ENCODE measurements at regions not wholly inside any gene's neighbourhood (a gene's known extent, or its start where the extent isn't known, plus 50 kb on each side); places are given as distances from the start of the nearest gene placed in this dataset.
A peak's percentile ranks its signal among the peaks of the same experiment; 100 is the strongest.

GRCh38 chr12:4828176-4828575, 81.5 kb upstream of the KCNA1 start:
- peak overlapping the region; percentile 93 for H3K27ac Mint-ChIP-seq
- Histone ChIP-seq H3K4me2 (replicated peaks; ENCODE audit: low read depth, low read length, poor library complexity, severe bottlenecking) (peak overlapping the region; percentile 86), H3K79me2 (ENCODE audit: control insufficient read depth, insufficient read depth, low read length) (peaks cover 9% of the 10 kb centered on the region), H3K27me3 (replicated peaks in 1 of 4; ENCODE audit: control extremely low read depth in 1 of 4, control insufficient read depth in 3 of 4, insufficient read depth in 4 of 4, low read length in 3 of 4) (no peaks in the 10 kb centered on the region), H3K4me3 (ENCODE audit: control extremely low read depth in 1 of 5, extremely low read depth in 1 of 5, insufficient read depth in 1 of 5, low read depth in 2 of 5, low read length in 4 of 5) (peak overlapping the region in 3 of 5 experiments; percentile 38 to 61 (median 47)), H3K27ac (ENCODE audit: low read length in 2 of 2) (peak overlapping the region; percentile 76 to 87), H4K20me1 (ENCODE audit: control insufficient read depth, insufficient read depth, low read length, poor library complexity, severe bottlenecking) (no peaks in the 10 kb centered on the region), H3K36me3 (replicated peaks in 1 of 2; ENCODE audit: control extremely low read depth in 1 of 2, control insufficient read depth in 1 of 2, extremely low read depth in 1 of 2, insufficient read depth in 2 of 2, low read length in 1 of 2) (no peaks in the 10 kb centered on the region), H2AFZ (ENCODE audit: insufficient read depth, low read depth, low read length, poor library complexity, severe bottlenecking) (peak overlapping the region; percentile 30), H3K9me3 (ENCODE audit: control extremely low read depth in 1 of 3, control insufficient read depth in 2 of 3, insufficient read depth in 1 of 3, low read length in 2 of 3) (peaks cover 0 to 9% (median 2%) of the 10 kb centered on the region in 3 donors), H3K4me1 (ENCODE audit: control insufficient read depth in 2 of 2, insufficient read depth in 2 of 2, low read length in 2 of 2) (peaks cover 84 to 86% of the 10 kb centered on the region in 2 donors), H3K9ac (ENCODE audit: low read length) (peak overlapping the region; percentile 45)
- TF ChIP-seq EZH2 (IDR thresholded peaks at IDR 0.05; ENCODE audit: borderline replicate concordance, insufficient read depth, low read depth, low read length, poor library complexity, severe bottlenecking): no peak
- TF ChIP-seq, protein P1, sequence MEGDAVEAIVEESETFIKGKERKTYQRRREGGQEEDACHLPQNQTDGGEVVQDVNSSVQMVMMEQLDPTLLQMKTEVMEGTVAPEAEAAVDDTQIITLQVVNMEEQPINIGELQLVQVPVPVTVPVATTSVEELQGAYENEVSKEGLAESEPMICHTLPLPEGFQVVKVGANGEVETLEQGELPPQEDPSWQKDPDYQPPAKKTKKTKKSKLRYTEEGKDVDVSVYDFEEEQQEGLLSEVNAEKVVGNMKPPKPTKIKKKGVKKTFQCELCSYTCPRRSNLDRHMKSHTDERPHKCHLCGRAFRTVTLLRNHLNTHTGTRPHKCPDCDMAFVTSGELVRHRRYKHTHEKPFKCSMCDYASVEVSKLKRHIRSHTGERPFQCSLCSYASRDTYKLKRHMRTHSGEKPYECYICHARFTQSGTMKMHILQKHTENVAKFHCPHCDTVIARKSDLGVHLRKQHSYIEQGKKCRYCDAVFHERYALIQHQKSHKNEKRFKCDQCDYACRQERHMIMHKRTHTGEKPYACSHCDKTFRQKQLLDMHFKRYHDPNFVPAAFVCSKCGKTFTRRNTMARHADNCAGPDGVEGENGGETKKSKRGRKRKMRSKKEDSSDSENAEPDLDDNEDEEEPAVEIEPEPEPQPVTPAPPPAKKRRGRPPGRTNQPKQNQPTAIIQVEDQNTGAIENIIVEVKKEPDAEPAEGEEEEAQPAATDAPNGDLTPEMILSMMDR (IDR thresholded peaks at IDR 0.05): no peak
- DNase-seq (no peak), ATAC-seq (ENCODE audit: low read depth) (no peak)
- POLR2A ChIA-PET: interaction anchor here (0.9 kb wide), 1 partner anchor 8 kb away, joined by 4 read pairs; no protein-coding TSS in a partner anchor
- H3K4me1 Mint-ChIP-seq: peaks cover 89% of the 10 kb centered on the region
- H3K4me3 Mint-ChIP-seq: peak overlapping the region; percentile 82
- intact Hi-C loops (cut with micrococcal nuclease): loop anchor here (5.0 to 10.0 kb wide), 2 partner anchors 181 to 263 kb away; partner anchors contain the start of genes AKAP3, DYRK4 and NDUFA9
- H3K9me3 Mint-ChIP-seq (ENCODE audit: insufficient read depth): no peaks in the 10 kb centered on the region
- WGBS (ENCODE audit: insufficient coverage): no CpG with 5 or more reads among the region's 4 CpGs
- H3K27me3 Mint-ChIP-seq: no peaks in the 10 kb centered on the region
- CTCF ChIA-PET: interaction anchor here (1.2 to 4.0 kb wide), 5 partner anchors 8 to 29 kb away, joined by 3 to 30 read pairs (median 8); no protein-coding TSS in a partner anchor

- Histone ChIP-seq H3K4me1 (ENCODE audit: control insufficient read depth in 2 of 2, insufficient read depth in 2 of 2, low read length in 2 of 2) (peaks cover 85% of the 10 kb centered on the region in 2 donors), H4K20me1 (ENCODE audit: control insufficient read depth, insufficient read depth, low read length, poor library complexity, severe bottlenecking) (no peaks in the 10 kb centered on the region), H3K9me3 (ENCODE audit: control extremely low read depth in 1 of 3, control insufficient read depth in 2 of 3, insufficient read depth in 1 of 3, low read length in 2 of 3) (peaks cover 0 to 14% (median 5%) of the 10 kb centered on the region in 3 donors), H3K9ac (ENCODE audit: low read length) (peak overlapping the region; percentile 55), H3K4me3 (ENCODE audit: control extremely low read depth in 1 of 5, extremely low read depth in 1 of 5, insufficient read depth in 1 of 5, low read depth in 2 of 5, low read length in 4 of 5) (peak overlapping the region; percentile 17 to 61 (median 38)), H3K36me3 (replicated peaks in 1 of 2; ENCODE audit: control extremely low read depth in 1 of 2, control insufficient read depth in 1 of 2, extremely low read depth in 1 of 2, insufficient read depth in 2 of 2, low read length in 1 of 2) (no peaks in the 10 kb centered on the region), H3K4me2 (replicated peaks; ENCODE audit: low read depth, low read length, poor library complexity, severe bottlenecking) (peak overlapping the region; percentile 86), H3K27me3 (replicated peaks in 1 of 4; ENCODE audit: control extremely low read depth in 1 of 4, control insufficient read depth in 3 of 4, insufficient read depth in 4 of 4, low read length in 3 of 4) (no peaks in the 10 kb centered on the region), H2AFZ (ENCODE audit: insufficient read depth, low read depth, low read length, poor library complexity, severe bottlenecking) (no peak overlapping the region), H3K27ac (ENCODE audit: low read length in 2 of 2) (peak overlapping the region; percentile 76 to 87), H3K79me2 (ENCODE audit: control insufficient read depth, insufficient read depth, low read length) (peaks cover 9% of the 10 kb centered on the region)
- CTCF ChIA-PET: interaction anchor here (0.9 to 4.0 kb wide), 4 partner anchors 9 to 28 kb away, joined by 3 to 30 read pairs (median 10); no protein-coding TSS in a partner anchor
- DNase-seq (peak; percentile 87), ATAC-seq (ENCODE audit: low read depth) (peak; percentile 88)
- POLR2A ChIA-PET: interaction anchor here (0.6 to 1.5 kb wide), 3 partner anchors 9 to 20 kb away, joined by 3 to 6 read pairs (median 4); no protein-coding TSS in a partner anchor
- H3K27me3 Mint-ChIP-seq: no peaks in the 10 kb centered on the region
- H3K9me3 Mint-ChIP-seq (ENCODE audit: insufficient read depth): no peaks in the 10 kb centered on the region
- peaks cover 85% of the 10 kb centered on the region for H3K4me1 Mint-ChIP-seq
- intact Hi-C loops (cut with micrococcal nuclease): loop anchor here (1.0 to 10.0 kb wide), 4 partner anchors 28 to 956 kb away; partner anchors contain the start of genes AKAP3, DYRK4, NDUFA9 and PARP11
- no peak for TF ChIP-seq EZH2 (IDR thresholded peaks at IDR 0.05; ENCODE audit: borderline replicate concordance, insufficient read depth, low read depth, low read length, poor library complexity, severe bottlenecking)
- TF ChIP-seq, protein P1 (IDR thresholded peaks at IDR 0.05): no peak
- peak overlapping the region; percentile 82 for H3K4me3 Mint-ChIP-seq
- H3K27ac Mint-ChIP-seq: peak overlapping the region; percentile 93
- WGBS (ENCODE audit: insufficient coverage): 10% methylated on average over 2 of the region's 7 CpGs
Observed at GRCh38 chr12:4829161-4829792, 80.4 kb upstream of the KCNA1 start.

Data from B cell (primary cell).